ENCODE measurements at regions not wholly inside any gene's neighbourhood (a gene's known extent, or its start where the extent isn't known, plus 50 kb on each side); places are given as distances from the start of the nearest gene placed in this dataset.

DNA sequence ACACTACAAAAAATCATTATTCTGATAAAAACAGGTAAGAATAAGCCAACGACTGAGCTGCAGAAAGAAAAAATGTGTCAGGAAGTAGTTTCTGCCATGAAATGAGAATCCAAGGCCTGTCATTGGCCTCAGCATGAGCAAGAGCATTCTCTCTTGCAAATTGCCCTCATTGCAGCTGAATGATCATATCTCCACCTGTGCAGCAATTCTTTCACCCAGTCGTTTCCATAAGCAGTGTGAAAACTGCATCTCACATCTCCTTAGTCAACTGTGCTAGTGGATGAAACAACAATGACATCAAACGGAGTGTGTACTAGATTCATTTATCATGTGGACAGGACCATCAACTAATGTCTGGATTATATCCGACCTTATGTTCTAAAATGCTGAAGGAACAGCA, 88.2 kb upstream of the STXBP5 start:
- Histone ChIP-seq H3K4me1 (peaks cover 0 to 8% (median 0%) of the 10 kb centered on the region in 4 donors), H3K27me3 (no peaks in the 10 kb centered on the region), H3K36me3 (no peaks in the 10 kb centered on the region), H3K4me3 (no peak overlapping the region), H3K9me3 (peaks cover 0 to 4% (median 0%) of the 10 kb centered on the region in 4 donors), H3K27ac (no peak overlapping the region)
- WGBS, 2 donors, result 61 to 76% methylated on average over 4 of the region's 4 CpGs
- no peak for DNase-seq (ENCODE audit: low spot score in 2 of 2)
- TF ChIP-seq POLR2A (IDR thresholded peaks at IDR 0.05), result no peak
- TF ChIP-seq CTCF (IDR thresholded peaks at IDR 0.05), result no peak
- no peak for TF ChIP-seq EP300 (IDR thresholded peaks at IDR 0.05)

GRCh38 chr6:147117011-147117410, 87.2 kb upstream of the STXBP5 start:
- Histone ChIP-seq H3K4me1 (peaks cover 0 to 8% (median 0%) of the 10 kb centered on the region in 4 donors), H3K27me3 (no peaks in the 10 kb centered on the region), H3K36me3 (no peaks in the 10 kb centered on the region), H3K27ac (no peak overlapping the region), H3K4me3 (no peak overlapping the region), H3K9me3 (peaks cover 0 to 4% (median 0%) of the 10 kb centered on the region in 4 donors)
- DNase-seq (ENCODE audit: low spot score in 2 of 2), result no peak
- no peak for TF ChIP-seq EP300 (IDR thresholded peaks at IDR 0.05)
- TF ChIP-seq CTCF (IDR thresholded peaks at IDR 0.05), result no peak
- TF ChIP-seq POLR2A (IDR thresholded peaks at IDR 0.05), result no peak
- WGBS, 2 donors, result 66 to 74% methylated on average over 2 of the region's 2 CpGs

- peaks cover 0 to 4% (median 0%) of the 10 kb centered on the region in 4 donors for H3K9me3 ChIP-seq
- no peaks in the 10 kb centered on the region for H3K36me3 ChIP-seq
- TF ChIP-seq EP300 (IDR thresholded peaks at IDR 0.05) (no peak), CTCF (IDR thresholded peaks at IDR 0.05) (no peak), POLR2A (IDR thresholded peaks at IDR 0.05) (no peak)
- peaks cover 0 to 8% (median 0%) of the 10 kb centered on the region in 4 donors for H3K4me1 ChIP-seq
- H3K4me3 ChIP-seq, result peak overlapping the region in 2 of 4 donors; percentile 13 to 17
- DNase-seq (ENCODE audit: low spot score in 2 of 2), result no peak
- 34 to 35% methylated on average over 4 of the region's 4 CpGs for WGBS, 2 donors
- no peaks in the 10 kb centered on the region for H3K27me3 ChIP-seq
- H3K27ac ChIP-seq, result no peak overlapping the region
Observed at GRCh38 chr6:147117580-147117979, 86.6 kb upstream of the STXBP5 start.

GRCh38 chr6:147119310-147119709, 84.9 kb upstream of the STXBP5 start:
- 95 to 97% methylated on average over 4 of the region's 4 CpGs for WGBS, 2 donors
- no peaks in the 10 kb centered on the region for H3K36me3 ChIP-seq
- no peak overlapping the region for H3K27ac ChIP-seq
- TF ChIP-seq POLR2A (IDR thresholded peaks at IDR 0.05) (no peak), CTCF (IDR thresholded peaks at IDR 0.05) (no peak), EP300 (IDR thresholded peaks at IDR 0.05) (no peak)
- DNase-seq (ENCODE audit: low spot score in 2 of 2), result no peak
- no peak overlapping the region for H3K4me3 ChIP-seq
- H3K27me3 ChIP-seq, result no peaks in the 10 kb centered on the region
- H3K9me3 ChIP-seq, result peaks cover 0 to 4% (median 0%) of the 10 kb centered on the region in 4 donors
- peaks cover 0 to 8% (median 0%) of the 10 kb centered on the region in 4 donors for H3K4me1 ChIP-seq

DNA sequence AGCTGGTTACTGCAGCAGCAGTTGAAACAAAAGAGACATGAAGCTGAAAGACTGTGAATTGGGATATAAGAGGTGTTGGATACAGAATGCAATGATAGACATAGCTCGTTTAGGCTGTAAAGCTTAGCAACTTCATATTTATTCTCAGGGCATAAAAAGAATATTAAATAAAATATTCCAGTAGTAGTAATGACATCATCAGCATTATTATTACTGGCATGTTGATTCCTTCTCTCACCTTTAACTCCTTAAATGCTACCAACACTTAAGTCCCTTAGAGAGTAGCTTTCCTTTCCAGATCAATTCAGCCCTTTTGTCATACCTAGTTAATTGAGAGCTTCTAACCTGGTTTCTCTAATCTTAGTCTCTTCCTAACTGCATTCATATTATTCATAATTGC, 81.4 kb upstream of the STXBP5 start:
- peaks cover 0 to under 1% (median 0%) of the 10 kb centered on the region in 4 donors for H3K4me1 ChIP-seq
- no peak overlapping the region for H3K27ac ChIP-seq
- H3K9me3 ChIP-seq, result peaks cover 0 to 4% (median 0%) of the 10 kb centered on the region in 4 donors
- WGBS, 2 donors, result 67 to 74% methylated on average over 1 of the region's 1 CpG
- H3K4me3 ChIP-seq, result no peak overlapping the region
- TF ChIP-seq POLR2A (IDR thresholded peaks at IDR 0.05), result no peak
- no peak for TF ChIP-seq CTCF (IDR thresholded peaks at IDR 0.05)
- no peak for TF ChIP-seq EP300 (IDR thresholded peaks at IDR 0.05)
- no peaks in the 10 kb centered on the region for H3K36me3 ChIP-seq
- H3K27me3 ChIP-seq, result no peaks in the 10 kb centered on the region
- no peak for DNase-seq (ENCODE audit: low spot score in 2 of 2)
